GM21526 (cell line): ENCODE measurements at regions not wholly inside any gene's neighbourhood (a gene's known extent, or its start where the extent isn't known, plus 50 kb on each side); places are given as distances from the start of the nearest gene placed in this dataset.
"Not testable (repeated sequence)": the region's sequence is repeated elsewhere in the genome, so short reads cannot be mapped to it uniquely, and the experiment has no call there.

Experiments used
- ATAC-seq: cut with Tn5 transposase; IDR thresholded peaks from one replicate; pipeline ENCODE4 v1.9.1; 2021; ENCODE audit warnings: moderate library complexity; ENCODE audit not compliant: unreplicated experiment, low FRiP score

DNA sequence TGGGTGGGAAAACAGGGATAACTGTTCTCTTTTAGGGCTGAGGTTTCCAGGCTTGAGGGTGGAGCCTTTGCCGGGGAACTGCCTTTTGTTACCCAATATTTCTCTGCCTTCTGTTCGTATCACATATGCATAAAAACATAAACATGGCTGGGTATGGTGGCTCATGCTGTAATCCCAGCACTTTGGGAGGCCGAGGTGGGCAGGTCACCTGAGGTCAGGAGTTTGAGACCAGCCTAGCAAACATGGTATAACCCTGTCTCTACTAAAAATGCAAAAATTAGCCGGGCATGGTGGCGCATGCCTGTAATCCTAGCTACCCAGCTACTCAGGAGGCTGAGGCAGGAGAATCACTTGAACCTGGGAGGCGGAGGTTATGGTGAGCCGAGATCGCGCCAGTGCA, 60.2 kb upstream of the SHANK2 start:
- ATAC-seq = not testable (repeated sequence)

DNA sequence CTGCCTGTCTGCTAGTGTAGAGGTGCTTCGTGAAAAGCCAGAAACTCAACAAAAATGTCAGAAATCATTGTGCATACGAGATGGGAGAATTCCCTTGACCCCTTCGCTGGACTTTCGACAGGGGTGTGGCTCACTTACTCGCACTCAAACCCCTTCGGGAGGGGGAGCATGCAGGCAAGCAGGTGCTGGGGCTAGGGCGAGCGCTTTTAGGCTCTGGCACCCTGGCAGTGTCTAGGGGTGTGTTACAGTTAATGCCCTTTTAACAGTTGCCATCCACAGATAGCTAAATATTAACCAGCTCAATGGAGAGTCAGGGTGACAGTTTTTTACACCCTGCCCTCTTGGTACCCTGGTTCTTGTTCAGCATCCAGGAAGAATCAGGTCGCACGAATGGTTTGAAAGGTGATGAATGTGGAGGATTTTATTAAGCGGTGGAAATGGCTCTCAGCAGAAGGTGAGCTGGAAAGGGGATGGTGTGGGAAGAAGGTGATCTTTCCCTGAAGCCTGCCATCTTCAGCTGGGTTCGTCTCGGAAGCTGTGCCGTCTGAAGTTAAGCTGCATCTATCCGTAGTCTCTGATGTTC, 59.6 kb upstream of the SHANK2 start:
- ATAC-seq = no peak

DNA sequence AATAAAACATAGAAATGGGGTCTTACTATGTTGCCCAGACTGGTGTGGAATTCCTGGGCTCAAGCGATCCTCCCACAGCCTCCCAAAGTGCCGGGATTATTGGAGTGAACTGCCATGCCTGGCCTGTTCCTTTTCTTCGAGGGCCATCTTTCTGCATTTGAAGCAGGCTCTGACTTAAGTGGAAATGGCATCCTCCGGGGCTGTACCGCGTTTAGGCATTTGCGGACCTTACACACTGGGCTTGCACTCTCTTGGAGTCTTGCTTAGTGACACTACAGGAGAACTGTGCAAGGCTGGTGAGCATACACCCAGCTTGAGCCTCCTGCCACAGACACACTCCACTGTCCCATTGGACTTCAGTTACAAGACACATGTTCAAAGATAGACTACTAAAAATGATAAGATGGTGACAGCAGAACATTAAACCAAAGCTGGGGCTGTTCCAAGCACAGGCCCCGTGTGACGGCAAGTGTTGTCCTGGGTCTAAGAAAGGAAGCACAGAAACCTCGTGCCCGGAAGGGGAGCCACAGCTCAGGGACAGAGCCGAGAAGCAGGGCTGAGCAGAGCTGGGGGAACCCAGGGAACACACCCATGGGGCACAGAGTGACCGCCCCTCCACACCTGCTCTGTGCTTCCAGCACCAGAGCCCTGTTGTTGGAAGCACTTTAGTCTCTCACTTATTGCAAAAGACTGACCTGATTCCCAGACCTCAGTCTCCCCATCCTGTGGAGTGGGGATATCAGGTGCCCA, 59.0 kb upstream of the SHANK2 start:
- ATAC-seq = no peak

DNA sequence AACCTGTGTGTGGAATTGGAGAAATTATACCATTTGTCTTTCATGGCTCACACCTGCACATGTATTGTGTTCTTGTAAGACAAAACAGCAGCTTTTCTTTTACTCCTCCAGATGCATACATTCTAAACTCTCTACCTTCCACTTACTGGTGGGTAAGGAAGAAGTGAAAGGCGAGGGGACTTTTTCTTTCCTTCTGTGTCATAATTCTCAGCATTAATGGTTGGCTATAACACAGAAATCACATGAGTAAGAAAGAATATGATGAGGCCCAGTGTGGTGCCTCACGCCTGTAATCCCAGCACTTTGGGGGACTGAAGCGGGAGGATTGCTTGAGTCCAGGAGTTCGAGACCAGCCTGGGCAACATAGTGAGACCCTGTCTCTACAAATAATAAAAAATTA, 57.8 kb upstream of the SHANK2 start:
- no peak for ATAC-seq

DNA sequence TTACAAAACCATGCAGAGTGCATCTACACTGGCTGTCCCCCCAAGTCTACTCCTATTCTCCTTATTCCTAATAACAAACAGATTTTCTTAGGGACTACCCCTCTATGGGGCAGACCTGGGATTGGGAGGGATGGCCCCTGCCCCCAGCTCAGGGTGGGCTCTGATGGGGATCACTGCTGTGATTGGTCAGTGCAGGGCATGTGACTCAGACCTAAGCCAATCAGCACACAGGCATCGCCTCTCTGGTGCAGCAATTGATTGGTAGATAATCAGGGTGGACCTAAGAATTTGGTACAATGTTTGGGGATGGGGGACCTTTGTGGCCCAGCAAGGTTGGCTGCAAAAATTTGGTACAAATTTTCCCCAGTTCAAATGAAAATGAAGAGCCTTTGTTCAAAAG, 57.2 kb upstream of the SHANK2 start:
- no peak for ATAC-seq

DNA sequence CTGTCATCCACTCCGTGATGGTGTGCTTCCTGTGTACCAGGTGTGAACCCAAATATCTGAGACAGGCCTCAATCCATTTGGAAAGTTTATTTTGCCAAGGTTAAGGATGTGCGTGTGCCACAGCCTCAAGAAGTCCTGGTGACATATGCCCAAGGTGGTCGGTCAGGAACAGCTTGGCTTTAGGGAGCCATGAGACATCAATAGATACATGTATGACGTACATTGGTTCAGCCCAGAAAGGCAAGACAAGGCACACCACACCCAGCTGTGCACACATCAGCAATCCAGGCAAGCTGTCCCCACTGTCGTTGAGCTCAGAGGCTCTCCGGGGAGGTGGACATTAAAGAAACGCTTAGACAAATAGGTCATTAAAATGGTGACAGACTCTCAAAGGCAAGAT, 56.8 kb upstream of the SHANK2 start:
- no peak for ATAC-seq

DNA sequence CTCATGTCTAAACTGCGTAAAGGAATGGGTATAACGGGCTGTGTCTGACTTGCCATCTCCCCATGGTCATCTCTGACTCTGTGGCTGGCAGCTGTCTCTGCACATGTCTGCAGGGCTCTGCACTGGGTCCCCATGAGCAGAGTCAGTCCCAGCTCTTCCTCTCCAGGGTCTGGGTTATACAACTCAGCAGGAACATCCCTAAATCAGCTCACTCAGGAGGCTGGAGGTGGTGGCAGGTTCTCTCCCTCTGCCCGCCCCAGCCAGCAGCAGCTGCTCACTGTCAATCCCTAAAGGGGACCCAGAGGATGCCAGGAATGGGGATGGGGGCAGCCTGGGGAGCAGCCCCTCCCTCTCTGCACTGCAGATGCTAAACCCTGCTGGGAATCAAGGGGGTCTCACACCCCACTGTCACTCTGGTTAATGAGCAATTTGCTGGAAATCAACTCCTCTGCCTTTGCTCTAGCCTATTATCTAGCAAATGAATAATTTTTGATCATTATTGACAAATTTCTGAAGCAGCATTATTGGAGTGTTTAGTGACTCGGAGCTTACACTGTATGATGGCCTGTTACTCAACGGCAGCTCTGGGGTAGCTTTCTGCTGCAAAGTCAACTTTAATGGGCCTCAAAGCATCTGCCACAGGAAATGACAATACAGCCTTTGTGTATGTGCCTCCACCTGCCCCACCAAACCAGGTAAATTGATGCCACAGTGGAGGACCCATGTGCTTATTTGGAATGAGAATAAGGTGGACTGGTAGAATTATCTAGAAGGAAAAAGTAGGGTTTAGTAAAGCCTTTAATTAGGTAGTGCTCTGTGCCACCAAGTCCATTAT, 55.7 kb upstream of the SHANK2 start:
- ATAC-seq = no peak

DNA sequence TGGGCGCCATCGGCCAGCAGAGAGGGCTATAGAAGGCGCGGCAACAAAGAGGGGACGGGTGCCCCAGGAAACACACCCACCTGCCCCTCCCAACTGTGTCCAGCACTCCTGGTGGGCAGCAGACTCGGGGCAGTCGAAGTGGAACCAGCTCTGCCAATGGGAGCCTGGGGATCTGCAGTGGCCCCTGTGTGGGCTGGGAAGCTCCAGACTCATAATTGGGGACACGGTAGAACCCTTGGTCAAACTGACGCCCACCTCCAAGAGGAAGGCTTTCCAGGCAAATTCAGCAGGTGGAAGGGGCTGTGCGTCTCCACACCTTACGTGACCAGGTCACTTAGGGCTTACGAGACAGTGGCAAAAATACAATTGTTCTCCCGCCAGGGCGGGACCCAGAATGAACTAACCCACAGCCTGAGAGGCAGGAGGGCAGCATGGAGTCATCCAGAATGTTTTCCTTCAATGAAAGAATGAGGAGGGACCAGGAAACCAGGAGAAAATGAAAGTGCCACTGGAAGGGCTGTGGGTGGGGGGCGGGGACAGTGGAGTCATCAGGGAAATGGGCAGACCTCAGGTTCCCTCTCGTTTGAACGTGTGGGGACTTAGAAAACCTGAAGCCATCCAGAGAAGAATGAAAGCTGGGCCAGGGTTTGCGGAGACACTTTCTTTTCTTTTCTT, 53.2 kb upstream of the SHANK2 start:
- no peak for ATAC-seq

DNA sequence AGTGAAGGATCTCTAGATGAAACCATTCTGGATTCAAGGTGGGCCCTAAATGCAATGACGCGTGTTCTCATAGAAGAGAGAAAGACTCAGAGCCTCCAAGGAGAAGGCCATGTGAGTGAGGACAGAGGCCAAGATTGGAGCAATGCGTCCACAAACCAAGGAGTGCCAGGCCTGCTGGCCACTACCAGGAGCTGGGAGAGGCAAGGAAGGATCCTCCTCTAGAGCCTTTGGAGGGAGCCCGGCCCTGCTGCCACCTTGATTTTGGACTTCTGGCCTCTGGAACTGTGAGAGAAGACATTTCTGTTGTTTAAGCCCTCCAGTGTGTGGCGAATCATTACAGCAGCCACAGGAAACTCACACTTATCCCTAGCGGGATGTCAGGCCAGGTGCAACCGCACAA, 52.7 kb upstream of the SHANK2 start:
- no peak for ATAC-seq

DNA sequence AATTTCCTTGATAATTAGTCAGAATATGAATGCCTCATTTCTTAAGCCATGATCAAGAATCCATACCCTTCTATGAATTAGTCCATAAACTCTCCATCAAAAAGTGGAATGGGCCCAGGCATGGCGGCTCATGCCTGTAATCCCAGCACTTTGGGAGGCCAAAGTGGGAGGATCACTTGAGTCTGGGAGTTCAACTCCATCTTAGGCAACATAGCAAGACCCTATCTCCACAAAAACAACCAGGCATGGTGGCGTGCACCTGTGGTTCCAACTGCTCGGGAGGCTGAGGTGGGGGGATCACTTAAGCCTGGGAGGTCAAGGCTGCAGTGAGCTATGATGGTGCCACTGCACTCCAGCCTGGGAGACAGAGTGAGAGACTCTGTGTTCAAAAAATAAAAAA, 52.1 kb upstream of the SHANK2 start:
- no peak for ATAC-seq

DNA sequence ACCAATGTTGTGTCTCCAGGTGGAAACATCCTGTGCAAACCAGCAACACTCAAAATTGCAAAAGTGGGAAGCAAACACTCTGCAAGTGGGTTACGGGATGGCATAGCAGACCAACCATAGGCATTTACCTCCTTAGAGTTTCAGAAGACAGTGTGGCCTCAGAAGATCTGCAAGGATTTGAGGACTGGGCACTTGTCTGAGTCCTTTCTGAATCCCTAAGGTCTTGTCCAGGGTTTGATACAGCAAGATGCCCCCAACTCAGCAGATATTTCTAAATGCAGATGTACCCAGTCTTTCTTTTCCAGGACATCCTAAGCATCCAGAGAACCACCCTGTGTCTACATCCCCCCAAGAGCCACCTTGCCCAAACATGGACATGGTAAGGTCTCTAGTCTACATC, 51.7 kb upstream of the SHANK2 start:
- ATAC-seq = no peak

DNA sequence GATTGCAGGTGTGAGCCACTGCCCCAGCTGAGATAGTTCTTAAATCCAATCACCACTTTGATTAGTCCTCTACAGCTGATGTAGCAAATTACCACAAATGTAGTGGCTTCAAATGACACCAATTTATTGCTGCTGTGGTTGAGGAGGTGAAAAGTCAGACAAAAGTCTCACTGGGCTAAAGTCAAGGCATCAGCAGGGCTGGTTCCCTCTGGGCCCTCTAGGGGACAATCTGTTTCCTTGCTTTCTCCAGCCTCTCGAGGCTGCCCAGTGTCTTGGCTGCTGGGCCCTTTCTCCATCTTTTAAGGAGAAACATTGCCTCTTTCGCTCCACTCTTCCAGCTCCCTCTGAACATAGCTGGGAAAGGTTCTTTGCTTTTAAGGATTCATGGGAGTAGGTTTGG, 50.5 kb upstream of the SHANK2 start:
- ATAC-seq = no peak

DNA sequence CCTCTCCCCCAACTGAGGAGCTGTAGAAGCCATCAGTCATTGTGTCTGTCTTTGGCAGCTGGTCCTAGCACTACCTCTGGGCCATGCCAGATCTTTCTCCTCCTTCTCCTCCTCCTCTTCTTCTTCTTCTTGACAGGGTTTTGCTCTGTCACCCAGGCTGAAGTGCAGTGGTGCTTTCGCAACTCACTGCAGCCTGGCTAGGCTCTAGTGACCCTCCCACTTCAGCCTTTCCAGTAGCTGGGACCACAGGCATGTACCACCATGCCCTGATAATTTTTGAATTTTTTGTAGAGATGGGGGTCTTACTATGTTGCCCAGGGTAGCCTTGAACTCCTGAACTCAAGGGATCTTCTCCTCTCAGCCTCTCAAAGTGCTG, 50.1 kb upstream of the SHANK2 start:
- no peak for ATAC-seq
